22Rv1 (cell line): ENCODE measurements at regions not wholly inside any gene's neighbourhood (a gene's known extent, or its start where the extent isn't known, plus 50 kb on each side); places are given as distances from the start of the nearest gene placed in this dataset.

Experiments
- CTCF ChIP-seq: fragments of 450-650 bp; IDR thresholded peaks from 2 replicates; pipeline ENCODE4 v1.5.1; 2017; ENCODE audit warnings: mild to moderate bottlenecking
- ZFX ChIP-seq: fragments of 450-650 bp; IDR thresholded peaks from 2 replicates; pipeline ENCODE4 v1.6.1; 2017; ENCODE audit warnings: antibody characterized with exemption, borderline replicate concordance

GRCh38 chr7:155191137-155191536, 106.5 kb upstream of the INSIG1 start:
- TF ChIP-seq CTCF (no peak), ZFX (no peak)
